ENCODE measurements at regions not wholly inside any gene's neighbourhood (a gene's known extent, or its start where the extent isn't known, plus 50 kb on each side); places are given as distances from the start of the nearest gene placed in this dataset.

DNA sequence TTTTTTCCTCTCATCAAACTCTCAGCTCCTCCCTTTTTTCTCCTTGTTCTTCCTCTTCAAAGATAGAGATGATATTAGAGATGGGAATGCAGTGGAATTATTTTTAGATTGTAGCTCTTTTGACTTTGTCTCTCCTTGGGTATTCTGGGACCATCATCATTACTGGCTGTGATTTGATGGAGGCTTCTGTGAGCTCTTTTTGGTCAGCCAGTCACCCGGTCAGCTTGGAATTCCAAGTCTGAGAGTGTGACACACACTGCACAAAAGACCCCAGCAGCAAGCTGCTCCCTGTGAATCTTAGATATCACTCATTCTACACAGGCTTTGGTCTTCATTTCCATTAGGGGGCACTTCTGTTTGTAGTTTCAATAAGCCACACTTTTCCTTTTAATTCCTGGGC lies 51.6 kb upstream of the NEK7 start:
- H3K27ac ChIP-seq (ENCODE audit: insufficient read depth, low read length), result no peak overlapping the region
- no peaks in the 10 kb centered on the region for H4K20me1 ChIP-seq (ENCODE audit: control insufficient read depth, extremely low read depth, insufficient read depth, low read length)
- no peak overlapping the region for H3K4me3 ChIP-seq (replicated peaks in 1 of 4; ENCODE audit: control extremely low read depth in 1 of 4, insufficient read depth in 1 of 4, low read depth in 3 of 4, low read length in 4 of 4)
- no peak overlapping the region for H2AFZ ChIP-seq (ENCODE audit: low read length)
- peaks cover 5% of the 10 kb centered on the region for H3K4me1 ChIP-seq (ENCODE audit: control insufficient read depth, extremely low read depth, insufficient read depth, low read length)
- H3K9ac ChIP-seq (ENCODE audit: insufficient read depth, low read length), result no peak overlapping the region
- H3K36me3 ChIP-seq (ENCODE audit: control insufficient read depth, insufficient read depth, low read length), result no peaks in the 10 kb centered on the region
- no peaks in the 10 kb centered on the region for H3K79me2 ChIP-seq (ENCODE audit: control insufficient read depth, insufficient read depth, low read length)
- no peaks in the 10 kb centered on the region for H3K9me3 ChIP-seq (ENCODE audit: control insufficient read depth, insufficient read depth, low read depth, low read length)
- no peaks in the 10 kb centered on the region for H3K27me3 ChIP-seq (ENCODE audit: control insufficient read depth, insufficient read depth, low read length)
- no peak for DNase-seq (ENCODE audit: low read depth in 2 of 2)
- no peak overlapping the region for H3K4me2 ChIP-seq (ENCODE audit: extremely low read depth, insufficient read depth, low read length)
- no peak for TF ChIP-seq EZH2 (IDR thresholded peaks at IDR 0.05; ENCODE audit: low read length, missing control alignments)
- TF ChIP-seq, protein P1, sequence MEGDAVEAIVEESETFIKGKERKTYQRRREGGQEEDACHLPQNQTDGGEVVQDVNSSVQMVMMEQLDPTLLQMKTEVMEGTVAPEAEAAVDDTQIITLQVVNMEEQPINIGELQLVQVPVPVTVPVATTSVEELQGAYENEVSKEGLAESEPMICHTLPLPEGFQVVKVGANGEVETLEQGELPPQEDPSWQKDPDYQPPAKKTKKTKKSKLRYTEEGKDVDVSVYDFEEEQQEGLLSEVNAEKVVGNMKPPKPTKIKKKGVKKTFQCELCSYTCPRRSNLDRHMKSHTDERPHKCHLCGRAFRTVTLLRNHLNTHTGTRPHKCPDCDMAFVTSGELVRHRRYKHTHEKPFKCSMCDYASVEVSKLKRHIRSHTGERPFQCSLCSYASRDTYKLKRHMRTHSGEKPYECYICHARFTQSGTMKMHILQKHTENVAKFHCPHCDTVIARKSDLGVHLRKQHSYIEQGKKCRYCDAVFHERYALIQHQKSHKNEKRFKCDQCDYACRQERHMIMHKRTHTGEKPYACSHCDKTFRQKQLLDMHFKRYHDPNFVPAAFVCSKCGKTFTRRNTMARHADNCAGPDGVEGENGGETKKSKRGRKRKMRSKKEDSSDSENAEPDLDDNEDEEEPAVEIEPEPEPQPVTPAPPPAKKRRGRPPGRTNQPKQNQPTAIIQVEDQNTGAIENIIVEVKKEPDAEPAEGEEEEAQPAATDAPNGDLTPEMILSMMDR (conservative IDR thresholded peaks at IDR 0.05 in 1 of 2, IDR thresholded peaks at IDR 0.05 in 1 of 2; ENCODE audit: low read depth in 1 of 2, low read length in 2 of 2), result no peak

DNA sequence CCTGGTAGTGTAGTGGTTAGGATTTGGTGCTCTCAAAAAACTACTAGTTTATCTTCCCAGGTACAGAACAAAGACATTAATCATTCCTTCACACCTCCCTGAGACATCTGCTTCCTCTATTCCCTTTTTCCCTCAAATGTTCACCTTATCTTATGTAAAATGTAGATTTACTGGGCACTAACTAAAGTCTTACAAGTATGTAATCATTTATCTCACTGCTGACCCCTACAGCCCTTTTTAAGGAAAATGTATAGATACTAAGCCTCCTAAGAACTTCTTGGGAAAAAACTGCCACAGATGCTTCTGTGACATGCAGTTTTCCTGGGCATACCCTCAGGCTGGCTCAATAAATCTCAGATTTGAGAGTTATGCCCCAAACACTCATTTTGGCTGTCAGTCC lies 50.8 kb upstream of the NEK7 start:
- TF ChIP-seq EZH2 (IDR thresholded peaks at IDR 0.05; ENCODE audit: low read length, missing control alignments), result no peak
- TF ChIP-seq, protein P1 (conservative IDR thresholded peaks at IDR 0.05 in 1 of 2, IDR thresholded peaks at IDR 0.05 in 1 of 2; ENCODE audit: low read depth in 1 of 2, low read length in 2 of 2), result no peak
- Histone ChIP-seq H3K9ac (ENCODE audit: insufficient read depth, low read length) (no peak overlapping the region), H3K36me3 (ENCODE audit: control insufficient read depth, insufficient read depth, low read length) (no peaks in the 10 kb centered on the region), H3K27ac (ENCODE audit: insufficient read depth, low read length) (no peak overlapping the region), H3K79me2 (ENCODE audit: control insufficient read depth, insufficient read depth, low read length) (no peaks in the 10 kb centered on the region), H3K9me3 (ENCODE audit: control insufficient read depth, insufficient read depth, low read depth, low read length) (no peaks in the 10 kb centered on the region), H3K4me1 (ENCODE audit: control insufficient read depth, extremely low read depth, insufficient read depth, low read length) (peaks cover 5% of the 10 kb centered on the region), H3K27me3 (ENCODE audit: control insufficient read depth, insufficient read depth, low read length) (no peaks in the 10 kb centered on the region), H4K20me1 (ENCODE audit: control insufficient read depth, extremely low read depth, insufficient read depth, low read length) (no peaks in the 10 kb centered on the region), H3K4me3 (replicated peaks in 1 of 4; ENCODE audit: control extremely low read depth in 1 of 4, insufficient read depth in 1 of 4, low read depth in 3 of 4, low read length in 4 of 4) (no peak overlapping the region), H3K4me2 (ENCODE audit: extremely low read depth, insufficient read depth, low read length) (no peak overlapping the region), H2AFZ (ENCODE audit: low read length) (no peak overlapping the region)
- DNase-seq (ENCODE audit: low read depth in 2 of 2), result no peak

Data from fibroblast of lung (primary cell).